WTC11 (cell line): ENCODE measurements at regions not wholly inside any gene's neighbourhood (a gene's known extent, or its start where the extent isn't known, plus 50 kb on each side); places are given as distances from the start of the nearest gene placed in this dataset.

Source experiments
- ATAC-seq: fragments of 200-7000 bp; cut with Tn5 transposase; 2 replicates; pipeline ENCODE4 v1.10.0; 2021; ENCODE audit warnings: mild to moderate bottlenecking, moderate library complexity
- CTCF ChIA-PET: fragments of 300-600 bp; sonication (Branson Sonifier 250); formaldehyde crosslinking; loops from one replicate; lab custom pipeline; 2021; ENCODE audit warnings: antibody characterized with exemption; lab: Charles Lee
- POLR2A ChIA-PET: fragments of 350-600 bp; sonication (Branson Sonifier 250); formaldehyde crosslinking; loops from one replicate; lab custom pipeline; 2021; ENCODE audit warnings: antibody characterized with exemption; lab: Charles Lee
- DNase-seq: peaks from one replicate; pipeline ENCODE4 v3.0.0; 2021; ENCODE audit warnings: low spot score
- H3K27ac Mint-ChIP-seq: 2 replicates; pipeline ENCODE4 v1.8.0; 2021; ENCODE audit warnings: mixed read lengths
- H3K27me3 Mint-ChIP-seq: 2 replicates; pipeline ENCODE4 v1.8.0; 2021; ENCODE audit warnings: low read depth, mild to moderate bottlenecking, moderate library complexity, mixed read lengths
- H3K36me3 Mint-ChIP-seq: 2 replicates; pipeline ENCODE4 v1.8.0; 2021; ENCODE audit warnings: mixed read lengths
- H3K4me1 Mint-ChIP-seq: 2 replicates; pipeline ENCODE4 v1.8.0; 2022; ENCODE audit warnings: mixed read lengths
- H3K4me3 Mint-ChIP-seq: 2 replicates; pipeline ENCODE4 v1.8.0; 2021; ENCODE audit warnings: mild to moderate bottlenecking, moderate library complexity, mixed read lengths
- H3K9me3 Mint-ChIP-seq: 2 replicates; pipeline ENCODE4 v1.8.0; 2021; ENCODE audit warnings: mixed read lengths
- HMGA2 ChIP-seq: fragments of 250-450 bp; sonication (Bioruptor Pico); IDR thresholded peaks from 2 replicates; pipeline ENCODE4 v1.4.0; 2021; ENCODE audit warnings: mild to moderate bottlenecking, moderate library complexity
- NFATC4 ChIP-seq: fragments of 250-450 bp; sonication (Bioruptor Pico); IDR thresholded peaks from 2 replicates; pipeline ENCODE4 v1.9.0; 2021; ENCODE audit warnings: mild to moderate bottlenecking
- NR2C2 ChIP-seq: sonication (generic); formaldehyde crosslinking; IDR thresholded peaks from 2 replicates; pipeline ENCODE4 v1.8.0; 2022; ENCODE audit warnings: mild to moderate bottlenecking, missing genetic modification reagents
- NR3C1 ChIP-seq: sonication (generic); formaldehyde crosslinking; conservative IDR thresholded peaks from 2 replicates; pipeline ENCODE4 v1.8.1; 2023; ENCODE audit warnings: low read depth, mild to moderate bottlenecking, missing genetic modification reagents
- RELA ChIP-seq: sonication (generic); formaldehyde crosslinking; IDR thresholded peaks from 2 replicates; pipeline ENCODE4 v1.8.1; 2022; ENCODE audit warnings: missing genetic modification reagents, mild to moderate bottlenecking, borderline replicate concordance
- TCF7 ChIP-seq: sonication (generic); formaldehyde crosslinking; IDR thresholded peaks from 2 replicates; pipeline ENCODE4 v1.8.0; 2022; ENCODE audit warnings: mild to moderate bottlenecking, low read depth, missing genetic modification reagents, moderate library complexity
- ZNF671 ChIP-seq: fragments of 250-450 bp; sonication (Bioruptor Pico); IDR thresholded peaks from 2 replicates; pipeline ENCODE4 v1.8.0; 2021; ENCODE audit warnings: mild to moderate bottlenecking
- TF ChIP-seq, protein P1 (sequence below): sonication (generic); formaldehyde crosslinking; IDR thresholded peaks from 2 replicates; pipeline ENCODE4 v1.8.1; 2023; ENCODE audit warnings: mild to moderate bottlenecking, missing genetic modification reagents, borderline replicate concordance
- TF ChIP-seq, protein P2 (sequence below): fragments of 200-600 bp; IDR thresholded peaks from 2 replicates; pipeline ENCODE4 v1.8.0; 2022; ENCODE audit warnings: antibody characterized with exemption
- TF ChIP-seq, protein P3 (sequence below): sonication (generic); formaldehyde crosslinking; IDR thresholded peaks from 2 replicates; pipeline ENCODE4 v1.8.1; 2023; ENCODE audit warnings: mild to moderate bottlenecking, missing genetic modification reagents, moderate library complexity
- TF ChIP-seq, protein P4 (sequence below): fragments of 250-450 bp; sonication (Bioruptor Pico); IDR thresholded peaks from 2 replicates; pipeline ENCODE4 v1.9.0; 2021; ENCODE audit warnings: mild to moderate bottlenecking

DNA sequence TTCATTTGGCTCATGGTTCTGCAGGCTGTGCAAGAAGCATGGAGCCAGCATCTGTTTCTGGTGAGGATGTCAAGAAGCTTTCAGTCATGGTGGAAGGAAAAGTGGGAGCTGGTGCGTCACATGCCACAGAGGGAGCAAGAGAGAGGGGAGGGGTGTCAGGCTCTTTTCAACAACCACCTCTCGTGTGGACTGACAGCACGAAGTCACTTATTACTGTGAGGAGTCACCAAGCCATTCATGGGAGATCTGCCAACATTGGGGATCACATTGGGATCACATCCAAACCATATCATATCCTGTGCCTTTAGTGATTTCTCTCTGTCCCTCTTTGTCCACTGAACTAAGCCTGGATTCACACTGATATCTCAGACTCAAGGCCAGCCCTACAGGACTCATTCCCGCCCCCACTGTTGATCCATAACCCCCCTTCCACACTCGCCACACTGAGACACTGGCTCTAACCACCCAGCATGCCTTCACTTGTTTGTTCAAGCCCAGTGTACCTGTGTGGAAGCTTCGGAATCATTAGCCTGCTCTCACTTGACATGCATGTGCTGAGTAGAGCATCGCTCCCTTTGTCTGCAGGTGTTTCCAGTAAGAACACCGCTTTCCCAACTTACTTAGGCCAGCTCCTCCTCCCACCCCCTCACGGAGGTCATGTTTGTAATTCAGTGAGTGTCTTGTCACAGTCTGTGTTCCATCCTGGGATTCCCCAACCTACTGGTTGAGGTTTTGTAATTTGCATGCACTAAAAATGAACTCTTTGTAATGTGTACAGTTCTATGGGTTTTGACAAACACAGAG, 132.2 kb downstream of the KLF13 start:
- CTCF ChIA-PET, result interaction anchor here (1.0 to 3.7 kb wide), 3 partner anchors 16 to 30 kb away, joined by 3 to 25 read pairs (median 3); no protein-coding TSS in a partner anchor
- DNase-seq, result no peak
- no peaks in the 10 kb centered on the region for H3K27me3 Mint-ChIP-seq
- TF ChIP-seq TCF7, result no peak
- no peaks in the 10 kb centered on the region for H3K9me3 Mint-ChIP-seq
- no peak for ATAC-seq
- POLR2A ChIA-PET, result no interaction called here
- no peak overlapping the region for H3K4me3 Mint-ChIP-seq
- peaks cover 17% of the 10 kb centered on the region for H3K4me1 Mint-ChIP-seq
- no peak overlapping the region for H3K27ac Mint-ChIP-seq
- no peaks in the 10 kb centered on the region for H3K36me3 Mint-ChIP-seq

DNA sequence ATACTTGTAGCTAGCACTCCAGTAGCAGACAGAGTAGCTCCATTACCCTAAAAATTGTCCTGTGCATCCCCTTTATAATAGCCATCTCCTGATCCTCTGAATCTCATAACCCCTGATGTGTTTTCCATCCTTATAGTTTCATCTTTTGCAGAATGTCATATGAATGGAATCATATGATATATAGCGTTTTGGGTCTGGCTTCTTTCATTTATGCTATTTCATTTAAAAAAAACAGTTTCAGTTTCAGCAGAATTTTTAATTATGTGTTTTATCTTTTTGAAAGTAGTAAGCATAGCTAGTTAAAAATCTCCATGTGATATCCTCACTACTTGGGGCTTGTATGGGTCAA, 132.7 kb downstream of the KLF13 start:
- Mint-ChIP-seq H3K4me1 (peaks cover 17% of the 10 kb centered on the region), H3K27me3 (no peaks in the 10 kb centered on the region; the same call in 1 of the 2 replicates), H3K27ac (no peak overlapping the region), H3K4me3 (no peak overlapping the region), H3K9me3 (no peaks in the 10 kb centered on the region), H3K36me3 (no peaks in the 10 kb centered on the region)
- TF ChIP-seq RELA (CRISPR knock-in tag), result no peak
- no peak for TF ChIP-seq NR3C1 (CRISPR knock-in tag)
- TF ChIP-seq, protein P1, sequence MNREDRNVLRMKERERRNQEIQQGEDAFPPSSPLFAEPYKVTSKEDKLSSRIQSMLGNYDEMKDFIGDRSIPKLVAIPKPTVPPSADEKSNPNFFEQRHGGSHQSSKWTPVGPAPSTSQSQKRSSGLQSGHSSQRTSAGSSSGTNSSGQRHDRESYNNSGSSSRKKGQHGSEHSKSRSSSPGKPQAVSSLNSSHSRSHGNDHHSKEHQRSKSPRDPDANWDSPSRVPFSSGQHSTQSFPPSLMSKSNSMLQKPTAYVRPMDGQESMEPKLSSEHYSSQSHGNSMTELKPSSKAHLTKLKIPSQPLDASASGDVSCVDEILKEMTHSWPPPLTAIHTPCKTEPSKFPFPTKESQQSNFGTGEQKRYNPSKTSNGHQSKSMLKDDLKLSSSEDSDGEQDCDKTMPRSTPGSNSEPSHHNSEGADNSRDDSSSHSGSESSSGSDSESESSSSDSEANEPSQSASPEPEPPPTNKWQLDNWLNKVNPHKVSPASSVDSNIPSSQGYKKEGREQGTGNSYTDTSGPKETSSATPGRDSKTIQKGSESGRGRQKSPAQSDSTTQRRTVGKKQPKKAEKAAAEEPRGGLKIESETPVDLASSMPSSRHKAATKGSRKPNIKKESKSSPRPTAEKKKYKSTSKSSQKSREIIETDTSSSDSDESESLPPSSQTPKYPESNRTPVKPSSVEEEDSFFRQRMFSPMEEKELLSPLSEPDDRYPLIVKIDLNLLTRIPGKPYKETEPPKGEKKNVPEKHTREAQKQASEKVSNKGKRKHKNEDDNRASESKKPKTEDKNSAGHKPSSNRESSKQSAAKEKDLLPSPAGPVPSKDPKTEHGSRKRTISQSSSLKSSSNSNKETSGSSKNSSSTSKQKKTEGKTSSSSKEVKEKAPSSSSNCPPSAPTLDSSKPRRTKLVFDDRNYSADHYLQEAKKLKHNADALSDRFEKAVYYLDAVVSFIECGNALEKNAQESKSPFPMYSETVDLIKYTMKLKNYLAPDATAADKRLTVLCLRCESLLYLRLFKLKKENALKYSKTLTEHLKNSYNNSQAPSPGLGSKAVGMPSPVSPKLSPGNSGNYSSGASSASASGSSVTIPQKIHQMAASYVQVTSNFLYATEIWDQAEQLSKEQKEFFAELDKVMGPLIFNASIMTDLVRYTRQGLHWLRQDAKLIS, result no peak
- no peak for TF ChIP-seq NR2C2 (CRISPR knock-in tag)
- TF ChIP-seq, protein P2, sequence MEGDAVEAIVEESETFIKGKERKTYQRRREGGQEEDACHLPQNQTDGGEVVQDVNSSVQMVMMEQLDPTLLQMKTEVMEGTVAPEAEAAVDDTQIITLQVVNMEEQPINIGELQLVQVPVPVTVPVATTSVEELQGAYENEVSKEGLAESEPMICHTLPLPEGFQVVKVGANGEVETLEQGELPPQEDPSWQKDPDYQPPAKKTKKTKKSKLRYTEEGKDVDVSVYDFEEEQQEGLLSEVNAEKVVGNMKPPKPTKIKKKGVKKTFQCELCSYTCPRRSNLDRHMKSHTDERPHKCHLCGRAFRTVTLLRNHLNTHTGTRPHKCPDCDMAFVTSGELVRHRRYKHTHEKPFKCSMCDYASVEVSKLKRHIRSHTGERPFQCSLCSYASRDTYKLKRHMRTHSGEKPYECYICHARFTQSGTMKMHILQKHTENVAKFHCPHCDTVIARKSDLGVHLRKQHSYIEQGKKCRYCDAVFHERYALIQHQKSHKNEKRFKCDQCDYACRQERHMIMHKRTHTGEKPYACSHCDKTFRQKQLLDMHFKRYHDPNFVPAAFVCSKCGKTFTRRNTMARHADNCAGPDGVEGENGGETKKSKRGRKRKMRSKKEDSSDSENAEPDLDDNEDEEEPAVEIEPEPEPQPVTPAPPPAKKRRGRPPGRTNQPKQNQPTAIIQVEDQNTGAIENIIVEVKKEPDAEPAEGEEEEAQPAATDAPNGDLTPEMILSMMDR, result no peak
- DNase-seq (no peak), ATAC-seq (no peak)
- POLR2A ChIA-PET, result no interaction called here
- CTCF ChIA-PET, result interaction anchor here (3.7 kb wide), 1 partner anchor 30 kb away, joined by 25 read pairs; no protein-coding TSS in a partner anchor

DNA sequence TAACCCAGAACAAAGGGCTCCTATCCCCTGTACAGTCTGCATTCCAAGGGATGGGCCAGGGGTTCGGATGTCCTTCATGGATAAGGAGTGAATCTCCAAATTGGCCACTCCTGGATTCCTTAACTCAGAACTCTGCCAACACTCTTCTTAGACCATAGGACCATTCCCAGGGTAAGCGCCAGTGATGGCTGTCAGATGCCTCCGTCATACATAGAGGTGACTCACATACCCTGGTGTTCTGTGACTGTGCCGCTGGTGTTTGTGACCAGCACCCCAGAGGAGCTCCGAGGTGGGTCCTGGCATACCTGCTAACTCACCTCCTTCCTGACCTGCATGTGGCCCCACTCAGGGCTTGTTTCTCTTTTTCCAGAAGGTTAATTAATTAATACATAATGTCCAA, 134.7 kb downstream of the KLF13 start:
- CTCF ChIA-PET, result interaction anchor here (3.0 kb wide), 1 partner anchor 27 kb away, joined by 11 read pairs; no protein-coding TSS in a partner anchor
- H3K4me1 Mint-ChIP-seq, result peaks cover 17% of the 10 kb centered on the region
- H3K4me3 Mint-ChIP-seq, result no peak overlapping the region
- TF ChIP-seq ZNF671 (no peak), NFATC4 (CRISPR knock-in tag) (no peak), TCF7 (no peak), HMGA2 (no peak)
- TF ChIP-seq, protein P2, result no peak
- TF ChIP-seq, protein P3, sequence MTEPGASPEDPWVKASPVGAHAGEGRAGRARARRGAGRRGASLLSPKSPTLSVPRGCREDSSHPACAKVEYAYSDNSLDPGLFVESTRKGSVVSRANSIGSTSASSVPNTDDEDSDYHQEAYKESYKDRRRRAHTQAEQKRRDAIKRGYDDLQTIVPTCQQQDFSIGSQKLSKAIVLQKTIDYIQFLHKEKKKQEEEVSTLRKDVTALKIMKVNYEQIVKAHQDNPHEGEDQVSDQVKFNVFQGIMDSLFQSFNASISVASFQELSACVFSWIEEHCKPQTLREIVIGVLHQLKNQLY, result no peak
- TF ChIP-seq, protein P4, sequence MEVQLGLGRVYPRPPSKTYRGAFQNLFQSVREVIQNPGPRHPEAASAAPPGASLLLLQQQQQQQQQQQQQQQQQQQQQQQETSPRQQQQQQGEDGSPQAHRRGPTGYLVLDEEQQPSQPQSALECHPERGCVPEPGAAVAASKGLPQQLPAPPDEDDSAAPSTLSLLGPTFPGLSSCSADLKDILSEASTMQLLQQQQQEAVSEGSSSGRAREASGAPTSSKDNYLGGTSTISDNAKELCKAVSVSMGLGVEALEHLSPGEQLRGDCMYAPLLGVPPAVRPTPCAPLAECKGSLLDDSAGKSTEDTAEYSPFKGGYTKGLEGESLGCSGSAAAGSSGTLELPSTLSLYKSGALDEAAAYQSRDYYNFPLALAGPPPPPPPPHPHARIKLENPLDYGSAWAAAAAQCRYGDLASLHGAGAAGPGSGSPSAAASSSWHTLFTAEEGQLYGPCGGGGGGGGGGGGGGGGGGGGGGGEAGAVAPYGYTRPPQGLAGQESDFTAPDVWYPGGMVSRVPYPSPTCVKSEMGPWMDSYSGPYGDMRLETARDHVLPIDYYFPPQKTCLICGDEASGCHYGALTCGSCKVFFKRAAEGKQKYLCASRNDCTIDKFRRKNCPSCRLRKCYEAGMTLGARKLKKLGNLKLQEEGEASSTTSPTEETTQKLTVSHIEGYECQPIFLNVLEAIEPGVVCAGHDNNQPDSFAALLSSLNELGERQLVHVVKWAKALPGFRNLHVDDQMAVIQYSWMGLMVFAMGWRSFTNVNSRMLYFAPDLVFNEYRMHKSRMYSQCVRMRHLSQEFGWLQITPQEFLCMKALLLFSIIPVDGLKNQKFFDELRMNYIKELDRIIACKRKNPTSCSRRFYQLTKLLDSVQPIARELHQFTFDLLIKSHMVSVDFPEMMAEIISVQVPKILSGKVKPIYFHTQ (CRISPR knock-in tag), result no peak
- DNase-seq (no peak), ATAC-seq (no peak)
- no peaks in the 10 kb centered on the region for H3K9me3 Mint-ChIP-seq
- POLR2A ChIA-PET, result no interaction called here
- H3K36me3 Mint-ChIP-seq, result no peaks in the 10 kb centered on the region
- no peak overlapping the region for H3K27ac Mint-ChIP-seq
- no peaks in the 10 kb centered on the region; the same call in 1 of the 2 replicates for H3K27me3 Mint-ChIP-seq
